ENCODE measurements at regions not wholly inside any gene's neighbourhood (a gene's known extent, or its start where the extent isn't known, plus 50 kb on each side); places are given as distances from the start of the nearest gene placed in this dataset.

GRCh38 chr5:88659529-88660263 is 223.3 kb downstream of the MEF2C start:
- CTCF ChIA-PET = interaction anchor here (1.0 to 1.1 kb wide), 2 partner anchors 17 to 20 kb away, joined by 3 to 4 read pairs; no protein-coding TSS in a partner anchor
- Histone ChIP-seq H3K79me1 (ENCODE audit: low read depth in 1 of 2, low read length in 2 of 2) (no peaks in the 10 kb centered on the region), H2BK120ac (ENCODE audit: low read depth, low read length) (no peak overlapping the region), H3K9me3 (ENCODE audit: control insufficient read depth, insufficient read depth, low read length) (no peaks in the 10 kb centered on the region), H2AK5ac (ENCODE audit: low read depth, low read length) (no peak overlapping the region), H4K20me1 (ENCODE audit: insufficient read depth, low read length) (no peaks in the 10 kb centered on the region), H3K27me3 (ENCODE audit: control insufficient read depth, insufficient read depth, low read length) (peaks cover 31% of the 10 kb centered on the region), H3K9me1 (ENCODE audit: insufficient read depth, low read length) (no peaks in the 10 kb centered on the region), H3K9ac (ENCODE audit: low read depth, low read length) (no peak overlapping the region), H2BK15ac (ENCODE audit: low read depth, low read length) (no peak overlapping the region), H3K23ac (ENCODE audit: low read depth, low read length) (no peak overlapping the region), H2BK5ac (ENCODE audit: low read depth, low read length, poor library complexity, severe bottlenecking) (no peak overlapping the region), H2BK20ac (ENCODE audit: low read depth, low read length) (no peak overlapping the region), H3K56ac (ENCODE audit: extremely low read depth, insufficient read depth, low read length) (no peak overlapping the region), H4K91ac (ENCODE audit: insufficient read depth, low read depth, low read length) (no peak overlapping the region), H3K27ac (ENCODE audit: insufficient read depth, low read length) (no peak overlapping the region), H4K8ac (ENCODE audit: low read depth in 2 of 2, low read length in 2 of 2) (no peak overlapping the region), H3K18ac (ENCODE audit: low read depth, low read length) (no peak overlapping the region), H3K4me2 (ENCODE audit: low read depth, low read length) (peak overlapping the region; percentile 31; the same call in 1 of the 2 replicates), H3K4ac (ENCODE audit: low read depth, low read length) (no peak overlapping the region), H2AFZ (replicated peaks; ENCODE audit: low read length, poor library complexity) (peak overlapping the region; percentile 65), H4K5ac (ENCODE audit: low read depth, low read length) (no peak overlapping the region), H2AK9ac (replicated peaks; ENCODE audit: low read depth, low read length, poor library complexity) (no peak overlapping the region), H3K4me1 (ENCODE audit: control insufficient read depth, insufficient read depth, low read length) (peaks cover 2% of the 10 kb centered on the region; the same call in 1 of the 2 replicates), H3K36me3 (ENCODE audit: control insufficient read depth, insufficient read depth, low read length) (no peaks in the 10 kb centered on the region), H3K14ac (replicated peaks; ENCODE audit: low read depth, low read length) (no peak overlapping the region), H3K4me3 (ENCODE audit: insufficient read depth, low read depth, low read length) (no peak overlapping the region)
- intact Hi-C loops (cut with micrococcal nuclease) = loop anchor here (5.0 kb wide), 1 partner anchor 397 kb away; no protein-coding TSS in a partner anchor
- POLR2A ChIA-PET (ENCODE audit: unreplicated experiment) = no interaction called here
- WGBS, 2 experiments (ENCODE audit: extremely low coverage in 2 of 2, insufficient read length in 1 of 2) = 14% methylated on average over 12 of the region's 32 CpGs; no CpG with 5 or more reads in 1 of the 2 experiments
- TF ChIP-seq ELK1 (IDR thresholded peaks at IDR 0.05; ENCODE audit: borderline replicate concordance, low read depth, low read length) (no peak), BHLHE40 (IDR thresholded peaks at IDR 0.05; ENCODE audit: low read depth, low read length) (no peak), POLR2A (IDR thresholded peaks at IDR 0.05; ENCODE audit: low read depth, low read length) (no peak), USF2 (IDR thresholded peaks at IDR 0.05; ENCODE audit: low read depth, low read length) (no peak), RCOR1 (IDR thresholded peaks at IDR 0.05; ENCODE audit: insufficient replicate concordance, low read length) (no peak), FOS (IDR thresholded peaks at IDR 0.05; ENCODE audit: low read depth, low read length) (no peak)
- DNase-seq = no peak
- ATAC-seq (ENCODE audit: low read depth) = no peak
- in situ Hi-C loops (cut with MboI; ENCODE audit: low sequenced_read_pairs) = no loop called here
- dilution Hi-C loops (cut with HindIII; ENCODE audit: low sequenced_read_pairs, unreplicated experiment) = no loop called here
- BruUV-seq (replicated peaks) = no TSS peak

Measured in IMR-90 (cell line).